Upper lobe of left lung (tissue), 6 donors: ENCODE measurements at regions not wholly inside any gene's neighbourhood (a gene's known extent, or its start where the extent isn't known, plus 50 kb on each side); places are given as distances from the start of the nearest gene placed in this dataset.

Experiments
- ATAC-seq, 2 donors: fragments of 200-7000 bp; cut with Tn5 transposase; one replicate each; pipeline ENCODE4 v1.9.1; 2022; ENCODE audit warnings: mild to moderate bottlenecking in 2 of 2, moderate library complexity in 2 of 2; ENCODE audit not compliant: low FRiP score in 2 of 2
- DNase-seq, 2 donors: peaks; one replicate each; pipeline ENCODE4 v3.0.0-alpha.2; 2019 to 2020
- H3K27ac ChIP-seq, 4 donors: fragments of 200-600 bp; sonication (generic); one replicate each; pipeline ENCODE4 v1.5.1; 2016 to 2019
- H3K27me3 ChIP-seq, 4 donors: fragments of 200-600 bp; sonication (generic); one replicate each; pipeline ENCODE4 v1.5.1; 2017 to 2019
- H3K36me3 ChIP-seq, 4 donors: fragments of 200-600 bp; sonication (generic); one replicate each; pipeline ENCODE4 v1.5.1; 2016 to 2019
- H3K4me1 ChIP-seq, 4 donors: fragments of 200-600 bp; sonication (generic); one replicate each; pipeline ENCODE4 v1.5.1; 2018 to 2019
- H3K4me3 ChIP-seq, 4 donors: fragments of 200-600 bp; sonication (generic); one replicate each; pipeline ENCODE4 v1.5.1; 2017 to 2019; ENCODE audit warnings: mild to moderate bottlenecking in 2 of 4, moderate library complexity in 1 of 4
- H3K9me3 ChIP-seq, 4 donors: fragments of 200-600 bp; sonication (generic); one replicate each; pipeline ENCODE4 v1.5.1; 2018 to 2019
- CTCF ChIP-seq, 6 experiments: fragments of 450-650 bp in 4 of 6; fragments of 200-600 bp in 2 of 6; sonication (generic) in 2 of 6; IDR thresholded peaks; one replicate each; pipeline ENCODE4 v1.5.1; 2016 to 2019; ENCODE audit warnings: antibody characterized with exemption in 6 of 6
- EP300 ChIP-seq, 4 donors: sonication (generic); formaldehyde crosslinking; IDR thresholded peaks; one replicate each; pipeline ENCODE4 v1.5.1; 2017; ENCODE audit warnings: antibody characterized with exemption in 4 of 4, control low read depth in 2 of 4
- POLR2A ChIP-seq, 4 donors: fragments of 450-650 bp; IDR thresholded peaks; one replicate each; pipeline ENCODE4 v1.5.1; 2016 to 2017; ENCODE audit warnings: antibody characterized with exemption in 4 of 4, mild to moderate bottlenecking in 2 of 4
- POLR2AphosphoS5 ChIP-seq, 2 donors: sonication (generic); formaldehyde crosslinking; IDR thresholded peaks; one replicate each; pipeline ENCODE4 v1.5.1; 2017; ENCODE audit warnings: antibody characterized with exemption in 2 of 2
- WGBS, 2 donors: methylation state at CpG; one replicate each; pipeline ENCODE4 v1.1.5; 2017 to 2018; 5-methylcytosine and 5-hydroxymethylcytosine counted together
- donor health status: DM: no; HTN: no; CAD: no; lungs with moderate emphysema.
- donor health status: DM: no; HTN: yes; CAD: no; lungs with severe emphysema.

DNA sequence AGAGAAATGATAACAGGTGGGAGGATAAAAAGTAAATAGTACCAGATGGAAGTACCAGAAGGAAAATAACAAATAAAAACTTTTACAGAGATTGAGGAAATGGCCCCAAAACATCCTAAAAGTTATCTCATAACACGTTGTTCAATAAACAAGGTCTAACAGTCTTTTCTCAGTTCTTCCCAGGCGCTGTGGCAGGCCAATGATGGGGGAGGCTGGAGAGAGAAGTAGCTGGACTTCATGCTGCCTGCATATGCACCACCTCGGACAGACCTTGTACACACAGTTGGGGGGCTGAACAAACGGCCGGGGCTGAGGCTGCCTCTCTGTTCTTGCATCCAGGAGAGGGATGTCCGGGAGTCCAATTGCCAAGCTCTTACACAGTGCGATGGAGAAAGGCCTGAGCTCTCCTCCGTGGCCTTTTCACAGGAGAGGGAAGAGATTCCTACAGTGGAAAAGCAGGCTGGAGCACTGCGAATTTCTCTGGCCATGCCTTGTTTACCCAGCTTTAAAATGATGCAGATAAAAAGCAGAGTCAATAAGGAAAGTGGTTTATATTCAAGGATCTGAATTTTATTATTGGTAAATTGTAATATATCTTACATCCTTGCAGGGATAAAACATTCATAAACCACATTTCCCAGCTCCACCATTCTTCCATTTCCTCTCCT is 109.8 kb downstream of the PHLDA1 start:
- no peaks in the 10 kb centered on the region for H3K27me3 ChIP-seq
- peaks cover 11 to 15% (median 12%) of the 10 kb centered on the region in 4 donors for H3K9me3 ChIP-seq
- TF ChIP-seq POLR2AphosphoS5 (IDR thresholded peaks at IDR 0.05) (no peak), POLR2A (IDR thresholded peaks at IDR 0.05) (no peak), CTCF (IDR thresholded peaks at IDR 0.05) (no peak), EP300 (IDR thresholded peaks at IDR 0.05) (no peak)
- H3K36me3 ChIP-seq, result no peaks in the 10 kb centered on the region
- H3K4me1 ChIP-seq, result no peaks in the 10 kb centered on the region
- no peak overlapping the region for H3K4me3 ChIP-seq
- H3K27ac ChIP-seq, result no peak overlapping the region
- ATAC-seq, result no peak
- WGBS, 2 donors, result 67 to 73% methylated on average over 9 of the region's 9 CpGs
- no peak for DNase-seq

GRCh38 chr12:75917715-75918114 is 113.9 kb downstream of the PHLDA1 start:
- no peak for DNase-seq
- WGBS, 2 donors, result 80 to 84% methylated on average over 2 of the region's 2 CpGs
- Histone ChIP-seq H3K36me3 (no peaks in the 10 kb centered on the region), H3K27ac (no peak overlapping the region), H3K4me1 (no peaks in the 10 kb centered on the region), H3K27me3 (no peaks in the 10 kb centered on the region), H3K4me3 (no peak overlapping the region), H3K9me3 (no peaks in the 10 kb centered on the region)
- no peak for ATAC-seq
- no peak for TF ChIP-seq EP300 (IDR thresholded peaks at IDR 0.05)
- no peak for TF ChIP-seq POLR2AphosphoS5 (IDR thresholded peaks at IDR 0.05)
- no peak for TF ChIP-seq POLR2A (IDR thresholded peaks at IDR 0.05)
- no peak for TF ChIP-seq CTCF (IDR thresholded peaks at IDR 0.05)

- H3K4me3 ChIP-seq, result no peak overlapping the region
Measured at GRCh38 chr12:75917083-75917482, 114.5 kb downstream of the PHLDA1 start.

DNA sequence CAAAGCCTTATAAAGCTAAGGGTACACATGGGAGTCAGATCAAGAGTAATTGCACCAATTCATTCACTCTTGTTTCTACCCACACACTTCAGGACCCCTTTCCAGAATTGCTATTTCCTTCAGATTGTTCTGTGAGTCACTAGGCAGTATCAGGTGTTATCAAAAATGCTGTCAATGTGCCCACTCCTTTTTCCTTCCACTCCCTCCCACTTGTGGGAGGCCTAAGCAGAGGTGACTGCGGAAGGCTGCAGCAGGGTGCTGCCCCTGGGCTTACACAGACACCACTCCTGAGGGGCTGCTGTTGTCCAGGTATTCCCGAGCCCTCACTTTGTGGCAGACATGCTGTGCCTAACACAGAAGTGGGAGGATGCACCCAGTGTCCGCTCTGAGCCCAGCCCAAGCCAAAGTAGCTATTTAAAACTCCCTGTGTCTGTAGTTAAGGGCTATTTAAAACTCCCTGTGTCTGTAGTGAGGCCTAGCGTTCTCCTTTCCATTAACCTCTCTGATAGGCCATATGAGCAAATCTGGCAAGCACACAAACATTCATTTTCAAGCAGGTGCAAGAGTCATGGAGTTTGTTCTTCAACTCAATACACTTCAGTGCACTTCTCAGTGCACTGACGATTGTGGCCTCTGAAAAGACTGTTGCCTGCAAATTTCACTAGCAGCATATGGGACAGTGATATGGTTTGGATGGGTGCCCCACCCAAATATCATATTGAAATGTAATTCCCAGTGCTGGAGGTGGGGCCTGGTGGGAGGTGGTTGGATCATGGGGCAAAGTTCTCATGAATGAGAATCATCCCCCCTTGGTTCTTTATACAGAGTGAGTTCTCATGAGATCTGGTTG is 117.8 kb downstream of the PHLDA1 start:
- no peak overlapping the region for H3K27ac ChIP-seq
- no peaks in the 10 kb centered on the region for H3K9me3 ChIP-seq
- no peak for DNase-seq
- no peak overlapping the region for H3K4me3 ChIP-seq
- H3K36me3 ChIP-seq, result no peaks in the 10 kb centered on the region
- ATAC-seq, result peak in 1 of 2 donors; percentile 65
- no peaks in the 10 kb centered on the region for H3K27me3 ChIP-seq
- WGBS, 2 donors, result 71 to 81% methylated on average over 3 to 5 of the region's 5 CpGs
- no peak for TF ChIP-seq POLR2A (IDR thresholded peaks at IDR 0.05)
- TF ChIP-seq EP300 (IDR thresholded peaks at IDR 0.05), result no peak
- TF ChIP-seq CTCF (IDR thresholded peaks at IDR 0.05), result no peak
- no peak for TF ChIP-seq POLR2AphosphoS5 (IDR thresholded peaks at IDR 0.05)
- peaks cover 0 to 10% (median 8%) of the 10 kb centered on the region in 4 donors for H3K4me1 ChIP-seq

More at GRCh38 chr12:75917083-75917482, 114.5 kb downstream of the PHLDA1 start:
- no peak for TF ChIP-seq POLR2A (IDR thresholded peaks at IDR 0.05)
- no peak for TF ChIP-seq EP300 (IDR thresholded peaks at IDR 0.05)
- TF ChIP-seq POLR2AphosphoS5 (IDR thresholded peaks at IDR 0.05), result no peak
- no peak for TF ChIP-seq CTCF (IDR thresholded peaks at IDR 0.05)
- ATAC-seq, result no peak
- no peaks in the 10 kb centered on the region for H3K36me3 ChIP-seq
- no peak overlapping the region for H3K27ac ChIP-seq
- H3K9me3 ChIP-seq, result no peaks in the 10 kb centered on the region
- H3K27me3 ChIP-seq, result no peaks in the 10 kb centered on the region
- no peaks in the 10 kb centered on the region for H3K4me1 ChIP-seq
- DNase-seq, result no peak
